ENCODE measurements at regions not wholly inside any gene's neighbourhood (a gene's known extent, or its start where the extent isn't known, plus 50 kb on each side); places are given as distances from the start of the nearest gene placed in this dataset.

- H3K4me1 ChIP-seq (ENCODE audit: control insufficient read depth in 1 of 2, insufficient read depth in 1 of 2, low read depth in 1 of 2, low read length in 1 of 2), result no peaks in the 10 kb centered on the region
- H3K36me3 ChIP-seq, result no peaks in the 10 kb centered on the region
- H3K27ac ChIP-seq, result no peak overlapping the region
- no peaks in the 10 kb centered on the region for H3K27me3 ChIP-seq
- H3K4me3 ChIP-seq (ENCODE audit: low read depth in 1 of 2, low read length in 1 of 2), result no peak overlapping the region
- no peak for TF ChIP-seq CTCF (IDR thresholded peaks at IDR 0.05)
- H3K9me3 ChIP-seq, result no peaks in the 10 kb centered on the region
These were observed 160.4 kb downstream of the CPEB2 start for GRCh38 chr4:15162465-15163283.

GRCh38 chr4:15163284-15163645, 161.0 kb downstream of the CPEB2 start:
- Histone ChIP-seq H3K27me3 (no peaks in the 10 kb centered on the region), H3K27ac (no peak overlapping the region), H3K4me1 (ENCODE audit: control insufficient read depth in 1 of 2, insufficient read depth in 1 of 2, low read depth in 1 of 2, low read length in 1 of 2) (no peaks in the 10 kb centered on the region), H3K9me3 (no peaks in the 10 kb centered on the region), H3K4me3 (ENCODE audit: low read depth in 1 of 2, low read length in 1 of 2) (no peak overlapping the region), H3K36me3 (no peaks in the 10 kb centered on the region)
- TF ChIP-seq CTCF (IDR thresholded peaks at IDR 0.05), result no peak

- H3K9me3 ChIP-seq, result no peaks in the 10 kb centered on the region
- H3K36me3 ChIP-seq, result no peaks in the 10 kb centered on the region
- H3K4me1 ChIP-seq (ENCODE audit: control insufficient read depth in 1 of 2, insufficient read depth in 1 of 2, low read depth in 1 of 2, low read length in 1 of 2), result no peaks in the 10 kb centered on the region
- H3K27me3 ChIP-seq, result no peaks in the 10 kb centered on the region
- no peak for TF ChIP-seq CTCF (IDR thresholded peaks at IDR 0.05)
- no peak overlapping the region for H3K4me3 ChIP-seq (ENCODE audit: low read depth in 1 of 2, low read length in 1 of 2)
- no peak overlapping the region for H3K27ac ChIP-seq
These were observed 162.3 kb downstream of the CPEB2 start for GRCh38 chr4:15164571-15164970.

DNA sequence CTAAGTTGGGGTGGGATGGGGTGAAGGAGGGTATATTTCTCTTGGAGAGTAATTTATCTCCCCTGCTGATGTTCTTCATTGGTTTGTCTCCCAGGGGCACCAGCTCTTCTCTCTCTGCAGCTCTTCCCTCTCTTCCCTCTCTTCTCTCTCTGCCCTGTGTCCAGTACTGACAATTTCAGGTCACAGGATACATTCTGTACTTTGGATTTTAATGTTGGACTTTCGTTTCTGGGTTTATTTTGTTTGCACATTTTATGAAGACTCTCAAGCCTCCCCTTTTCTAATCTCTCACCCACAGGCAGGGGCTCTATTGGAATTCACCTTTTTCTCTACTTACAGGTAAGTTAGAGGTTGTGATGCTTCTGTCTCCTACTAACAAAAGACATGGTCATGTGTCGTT, 165.5 kb downstream of the CPEB2 start:
- H3K27ac ChIP-seq, result no peak overlapping the region
- no peak overlapping the region for H3K4me3 ChIP-seq (ENCODE audit: low read depth in 1 of 2, low read length in 1 of 2)
- no peaks in the 10 kb centered on the region for H3K27me3 ChIP-seq
- no peaks in the 10 kb centered on the region for H3K36me3 ChIP-seq
- H3K4me1 ChIP-seq (ENCODE audit: control insufficient read depth in 1 of 2, insufficient read depth in 1 of 2, low read depth in 1 of 2, low read length in 1 of 2), result no peaks in the 10 kb centered on the region
- TF ChIP-seq CTCF (IDR thresholded peaks at IDR 0.05), result no peak
- no peaks in the 10 kb centered on the region for H3K9me3 ChIP-seq

GRCh38 chr4:15168759-15169158, 166.5 kb downstream of the CPEB2 start:
- TF ChIP-seq CTCF (IDR thresholded peaks at IDR 0.05), result no peak
- Histone ChIP-seq H3K27me3 (no peaks in the 10 kb centered on the region), H3K4me1 (ENCODE audit: control insufficient read depth in 1 of 2, insufficient read depth in 1 of 2, low read depth in 1 of 2, low read length in 1 of 2) (no peaks in the 10 kb centered on the region), H3K27ac (no peak overlapping the region), H3K9me3 (no peaks in the 10 kb centered on the region), H3K4me3 (ENCODE audit: low read depth in 1 of 2, low read length in 1 of 2) (no peak overlapping the region), H3K36me3 (no peaks in the 10 kb centered on the region)

All from neutrophil (primary cell).